ENCODE measurements at regions not wholly inside any gene's neighbourhood (a gene's known extent, or its start where the extent isn't known, plus 50 kb on each side); places are given as distances from the start of the nearest gene placed in this dataset.

- TF ChIP-seq, protein P1, sequence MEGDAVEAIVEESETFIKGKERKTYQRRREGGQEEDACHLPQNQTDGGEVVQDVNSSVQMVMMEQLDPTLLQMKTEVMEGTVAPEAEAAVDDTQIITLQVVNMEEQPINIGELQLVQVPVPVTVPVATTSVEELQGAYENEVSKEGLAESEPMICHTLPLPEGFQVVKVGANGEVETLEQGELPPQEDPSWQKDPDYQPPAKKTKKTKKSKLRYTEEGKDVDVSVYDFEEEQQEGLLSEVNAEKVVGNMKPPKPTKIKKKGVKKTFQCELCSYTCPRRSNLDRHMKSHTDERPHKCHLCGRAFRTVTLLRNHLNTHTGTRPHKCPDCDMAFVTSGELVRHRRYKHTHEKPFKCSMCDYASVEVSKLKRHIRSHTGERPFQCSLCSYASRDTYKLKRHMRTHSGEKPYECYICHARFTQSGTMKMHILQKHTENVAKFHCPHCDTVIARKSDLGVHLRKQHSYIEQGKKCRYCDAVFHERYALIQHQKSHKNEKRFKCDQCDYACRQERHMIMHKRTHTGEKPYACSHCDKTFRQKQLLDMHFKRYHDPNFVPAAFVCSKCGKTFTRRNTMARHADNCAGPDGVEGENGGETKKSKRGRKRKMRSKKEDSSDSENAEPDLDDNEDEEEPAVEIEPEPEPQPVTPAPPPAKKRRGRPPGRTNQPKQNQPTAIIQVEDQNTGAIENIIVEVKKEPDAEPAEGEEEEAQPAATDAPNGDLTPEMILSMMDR (IDR thresholded peaks at IDR 0.05): no peak
- no peak for DNase-seq
- H3K9ac ChIP-seq (ENCODE audit: low read depth in 2 of 2, low read length in 2 of 2): no peak overlapping the region
- H3K36me3 ChIP-seq: no peaks in the 10 kb centered on the region
- H3K4me1 ChIP-seq: no peaks in the 10 kb centered on the region
- no peak overlapping the region for H3K4me3 ChIP-seq
- H3K27me3 ChIP-seq: no peaks in the 10 kb centered on the region
- no peak overlapping the region for H3K27ac ChIP-seq
- H3K9me3 ChIP-seq: no peaks in the 10 kb centered on the region
- intact Hi-C loops (cut with DNase I): no loop called here
Measured at GRCh38 chr4:79059631-79060399, 120.6 kb upstream of the PAQR3 start.

GRCh38 chr4:79057772-79058171 is 118.5 kb upstream of the PAQR3 start:
- no peaks in the 10 kb centered on the region for H3K4me1 ChIP-seq

DNA sequence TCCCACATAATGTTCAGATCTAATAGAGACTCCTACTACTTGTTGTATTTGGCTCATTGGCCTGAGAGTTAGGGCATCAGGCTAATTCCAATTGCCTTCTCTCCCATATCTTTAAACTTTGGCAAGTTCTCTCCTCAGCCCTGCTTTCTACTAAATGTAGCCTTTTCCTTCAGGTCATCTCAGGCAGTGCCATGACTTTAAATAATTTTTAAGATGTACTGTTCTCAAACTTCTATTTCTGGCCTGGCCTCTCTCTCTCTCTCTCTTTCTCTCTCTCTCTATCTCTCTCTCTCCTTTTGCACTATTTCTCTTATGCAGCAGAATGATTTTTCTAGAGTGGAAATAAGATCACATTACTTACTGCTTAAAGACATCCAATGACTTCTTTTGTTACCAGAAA is 114.5 kb upstream of the PAQR3 start:
- intact Hi-C loops (cut with DNase I): no loop called here
- H3K4me1 ChIP-seq: no peaks in the 10 kb centered on the region
- no peaks in the 10 kb centered on the region for H3K27me3 ChIP-seq
- DNase-seq: no peak
- TF ChIP-seq, protein P1 (IDR thresholded peaks at IDR 0.05): no peak
- H3K9ac ChIP-seq (ENCODE audit: low read depth in 2 of 2, low read length in 2 of 2): no peak overlapping the region
- H3K4me3 ChIP-seq: no peak overlapping the region
- H3K27ac ChIP-seq: no peak overlapping the region
- no peaks in the 10 kb centered on the region for H3K36me3 ChIP-seq
- H3K9me3 ChIP-seq: no peaks in the 10 kb centered on the region

More at GRCh38 chr4:79057772-79058171, 118.5 kb upstream of the PAQR3 start:
- H3K9me3 ChIP-seq: no peaks in the 10 kb centered on the region
- no peak overlapping the region for H3K9ac ChIP-seq (ENCODE audit: low read depth in 2 of 2, low read length in 2 of 2)
- no peaks in the 10 kb centered on the region for H3K36me3 ChIP-seq
- H3K27ac ChIP-seq: no peak overlapping the region
- intact Hi-C loops (cut with DNase I): no loop called here
- DNase-seq: no peak
- H3K27me3 ChIP-seq: no peaks in the 10 kb centered on the region
- no peak overlapping the region for H3K4me3 ChIP-seq
- TF ChIP-seq, protein P1 (IDR thresholded peaks at IDR 0.05): no peak

DNA sequence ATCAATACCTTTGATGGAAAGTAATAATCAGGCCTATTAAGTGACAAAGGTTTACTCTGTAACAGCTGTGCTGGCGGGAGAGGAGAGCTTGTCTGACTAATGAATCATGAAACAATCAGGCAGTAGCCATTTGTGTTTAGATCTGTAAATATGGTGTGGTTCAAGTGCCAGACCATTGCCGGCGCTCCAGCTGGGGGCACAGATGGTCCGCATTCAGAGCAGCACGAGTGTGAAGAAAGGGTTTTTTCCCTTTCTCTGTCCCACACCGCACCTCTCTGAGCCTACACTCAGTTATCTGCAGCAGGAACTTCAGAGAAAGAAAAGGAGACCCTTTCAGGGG is 111.3 kb upstream of the PAQR3 start:
- H3K27ac ChIP-seq: no peak overlapping the region

GRCh38 chr4:79049840-79050540 is 110.8 kb upstream of the PAQR3 start:
- Histone ChIP-seq H3K36me3 (no peaks in the 10 kb centered on the region), H3K9me3 (no peaks in the 10 kb centered on the region), H3K4me1 (no peaks in the 10 kb centered on the region), H3K4me3 (peak overlapping the region; percentile 12), H3K9ac (ENCODE audit: low read depth in 2 of 2, low read length in 2 of 2) (no peak overlapping the region), H3K27me3 (no peaks in the 10 kb centered on the region), H3K27ac (no peak overlapping the region)
- DNase-seq: peak; percentile 32
- TF ChIP-seq, protein P1 (IDR thresholded peaks at IDR 0.05): no peak
- intact Hi-C loops (cut with DNase I): loop anchor here (10.0 kb wide), 1 partner anchor 1165 kb away; no protein-coding TSS in a partner anchor

More for the DNA sequence above, 111.3 kb upstream of the PAQR3 start:
- TF ChIP-seq, protein P1 (IDR thresholded peaks at IDR 0.05): no peak
- DNase-seq: peak; percentile 18
- no peaks in the 10 kb centered on the region for H3K36me3 ChIP-seq
- intact Hi-C loops (cut with DNase I): no loop called here
- H3K9ac ChIP-seq (ENCODE audit: low read depth in 2 of 2, low read length in 2 of 2): no peak overlapping the region
- H3K9me3 ChIP-seq: no peaks in the 10 kb centered on the region
- H3K4me3 ChIP-seq: no peak overlapping the region
- no peaks in the 10 kb centered on the region for H3K27me3 ChIP-seq
- no peaks in the 10 kb centered on the region for H3K4me1 ChIP-seq

Measured in colonic mucosa (tissue), 4 donors.